HG02938 (cell line): ENCODE measurements at regions not wholly inside any gene's neighbourhood (a gene's known extent, or its start where the extent isn't known, plus 50 kb on each side); places are given as distances from the start of the nearest gene placed in this dataset.

Source experiments
- ATAC-seq: cut with Tn5 transposase; IDR thresholded peaks from one replicate; pipeline ENCODE4 v1.9.1; 2021; ENCODE audit warnings: mild to moderate bottlenecking, moderate library complexity; ENCODE audit not compliant: unreplicated experiment

DNA sequence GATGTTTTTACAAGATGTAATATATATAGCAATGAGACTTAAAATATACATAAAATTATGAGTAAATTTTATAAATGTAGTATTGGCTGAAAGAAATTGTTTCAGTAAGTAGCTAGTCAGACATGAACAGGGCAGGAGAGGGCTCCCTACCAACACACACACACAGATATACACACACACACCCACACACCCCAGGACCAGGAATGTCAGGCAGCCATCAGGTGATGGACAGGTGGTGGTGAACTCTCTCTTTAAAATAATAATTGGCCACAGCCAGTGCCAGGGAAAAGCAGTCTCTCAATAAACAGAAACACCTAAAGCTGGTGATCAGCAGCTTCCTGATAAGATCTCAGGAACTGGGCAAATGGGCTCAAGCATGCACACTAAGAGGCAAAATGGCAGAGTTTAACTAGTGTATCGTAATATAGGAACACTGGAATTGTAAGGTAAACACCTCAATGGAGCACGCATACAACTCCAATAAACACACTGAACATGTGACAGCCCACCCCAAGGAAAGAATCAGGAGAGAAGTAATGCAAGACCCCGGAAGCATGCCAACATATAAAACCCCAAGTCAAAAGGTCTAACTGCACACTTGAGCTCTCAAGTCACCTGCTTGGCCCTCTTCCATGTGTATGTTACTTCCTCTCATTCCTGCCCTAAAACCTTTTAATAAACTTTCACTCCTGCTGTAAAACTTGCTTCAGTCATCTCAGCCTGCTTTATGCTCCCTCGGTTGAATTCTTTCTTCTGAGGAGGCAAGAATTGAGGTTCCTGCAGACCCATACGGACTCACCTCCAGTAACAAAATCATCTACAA, 1034.1 kb upstream of the SEMA6D start:
- ATAC-seq = no peak

- ATAC-seq = no peak
Measured at GRCh38 chr15:46685096-46685495, 1032.2 kb upstream of the SEMA6D start.

DNA sequence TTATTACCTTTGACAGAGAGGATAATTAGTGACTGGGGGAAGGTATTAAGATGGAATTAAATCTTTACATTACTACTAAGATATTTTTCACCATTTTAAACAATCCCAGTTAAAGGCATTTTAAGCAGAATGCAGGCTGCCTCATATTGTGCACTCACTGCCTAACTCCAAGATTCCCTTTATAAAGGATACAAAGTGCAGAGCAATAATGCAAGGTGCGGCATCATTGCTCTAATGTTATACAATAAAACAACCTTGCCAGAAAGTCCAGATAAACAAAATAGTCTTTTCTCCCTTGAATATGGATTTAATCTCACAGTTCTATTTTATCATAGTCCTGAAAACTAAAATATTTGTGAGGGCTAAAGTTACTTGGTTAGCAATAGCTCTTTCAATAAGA, 1031.6 kb upstream of the SEMA6D start:
- ATAC-seq = no peak

- ATAC-seq = no peak
Measured at GRCh38 chr15:46696281-46696680, 1021.0 kb upstream of the SEMA6D start.

DNA sequence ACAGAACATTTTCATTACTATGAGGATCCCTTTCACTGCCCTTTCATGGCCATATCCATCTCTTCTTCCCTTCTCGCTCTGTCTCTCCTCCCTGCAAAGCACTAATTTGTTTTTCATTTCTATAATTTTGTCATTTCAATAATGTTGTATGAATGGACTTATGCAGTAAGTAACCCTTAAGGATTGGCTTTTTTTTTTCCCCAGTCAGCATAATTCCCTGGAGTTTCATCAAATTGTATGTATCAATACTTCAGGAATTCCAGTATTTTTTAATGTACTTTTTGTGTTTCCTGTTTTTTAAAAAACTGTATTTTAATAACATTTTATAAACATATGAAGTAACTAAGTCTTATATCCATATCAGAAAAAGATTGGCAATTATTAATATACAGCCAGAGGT, 1016.0 kb upstream of the SEMA6D start:
- no peak for ATAC-seq

- no peak for ATAC-seq
Measured at GRCh38 chr15:46701896-46702295, 1015.4 kb upstream of the SEMA6D start.

- ATAC-seq = no peak
Measured at GRCh38 chr15:46703020-46703861, 1014.1 kb upstream of the SEMA6D start.

GRCh38 chr15:46703871-46704637, 1013.3 kb upstream of the SEMA6D start:
- no peak for ATAC-seq

- ATAC-seq = no peak
Measured at GRCh38 chr15:46707452-46707851, 1009.9 kb upstream of the SEMA6D start.

- ATAC-seq = no peak
Measured at GRCh38 chr15:46708226-46708625, 1009.1 kb upstream of the SEMA6D start.

- no peak for ATAC-seq
Measured at GRCh38 chr15:46709460-46710083, 1007.7 kb upstream of the SEMA6D start.

- no peak for ATAC-seq
Measured at GRCh38 chr15:46710401-46710960, 1006.8 kb upstream of the SEMA6D start.

GRCh38 chr15:46713045-46713444, 1004.3 kb upstream of the SEMA6D start:
- ATAC-seq = no peak

- ATAC-seq = no peak
Measured at GRCh38 chr15:46714950-46715349, 1002.4 kb upstream of the SEMA6D start.

- ATAC-seq = no peak
Measured at GRCh38 chr15:46723308-46723707, 994.0 kb upstream of the SEMA6D start.

- no peak for ATAC-seq
Measured at GRCh38 chr15:46732060-46732459, 985.2 kb upstream of the SEMA6D start.

- no peak for ATAC-seq
Measured at GRCh38 chr15:46735115-46735514, 982.2 kb upstream of the SEMA6D start.

DNA sequence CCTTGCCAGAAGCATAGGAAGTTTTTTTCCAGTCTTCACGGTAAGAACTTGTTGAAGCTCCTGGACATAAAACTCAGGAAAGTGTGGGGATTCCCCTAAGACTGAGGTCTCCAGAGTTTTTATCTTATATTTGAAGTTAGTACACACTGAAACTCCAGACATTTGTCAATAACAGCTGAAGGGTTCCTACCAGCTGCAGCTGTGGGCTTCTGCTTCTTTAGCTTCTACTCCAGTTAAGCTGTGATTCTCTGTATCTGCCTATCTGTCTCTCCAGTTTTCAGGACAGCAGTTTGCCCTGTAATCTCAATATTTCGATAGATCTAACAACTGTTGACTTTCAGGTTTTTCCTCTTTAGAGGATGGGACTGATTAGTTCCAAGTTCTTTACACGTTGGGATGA, 966.0 kb upstream of the SEMA6D start:
- no peak for ATAC-seq

- no peak for ATAC-seq
Measured at GRCh38 chr15:46753946-46754345, 963.4 kb upstream of the SEMA6D start.

GRCh38 chr15:46763091-46763490, 954.2 kb upstream of the SEMA6D start:
- ATAC-seq = no peak

- no peak for ATAC-seq
Measured at GRCh38 chr15:46764851-46765250, 952.5 kb upstream of the SEMA6D start.
